GM10266 (cell line): ENCODE measurements at regions not wholly inside any gene's neighbourhood (a gene's known extent, or its start where the extent isn't known, plus 50 kb on each side); places are given as distances from the start of the nearest gene placed in this dataset.

Source experiments
- DNase-seq: peaks from one replicate; pipeline ENCODE4 v3.0.0; 2012; ENCODE audit errors: extremely low spot score
- CTCF ChIP-seq: IDR thresholded peaks from 2 replicates; pipeline ENCODE4 v1.5.1; 2012; ENCODE audit warnings: mild to moderate bottlenecking, low read depth; ENCODE audit not compliant: control insufficient read depth, insufficient read depth; ENCODE audit errors: missing control alignments

- TF ChIP-seq CTCF, result no peak
- no peak for DNase-seq
These were observed 225.9 kb upstream of the MYO3A start for GRCh38 chr10:25707976-25708671.

DNA sequence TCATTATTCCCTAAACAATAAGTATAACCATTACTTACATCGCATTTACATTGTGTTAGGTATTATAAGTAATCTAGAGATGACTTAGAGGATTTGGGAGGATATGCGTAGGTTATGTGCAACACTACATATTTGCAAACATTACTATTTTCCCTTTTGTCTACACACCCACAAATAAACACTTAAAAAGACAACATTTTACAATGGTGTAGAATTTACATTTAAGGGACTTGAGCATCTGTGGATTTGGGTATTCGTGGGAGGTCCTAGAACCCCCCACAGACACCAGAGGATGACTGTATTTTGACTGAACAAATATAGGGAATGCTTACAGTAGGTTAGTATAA, 220.2 kb upstream of the MYO3A start:
- no peak for DNase-seq
- no peak for TF ChIP-seq CTCF

DNA sequence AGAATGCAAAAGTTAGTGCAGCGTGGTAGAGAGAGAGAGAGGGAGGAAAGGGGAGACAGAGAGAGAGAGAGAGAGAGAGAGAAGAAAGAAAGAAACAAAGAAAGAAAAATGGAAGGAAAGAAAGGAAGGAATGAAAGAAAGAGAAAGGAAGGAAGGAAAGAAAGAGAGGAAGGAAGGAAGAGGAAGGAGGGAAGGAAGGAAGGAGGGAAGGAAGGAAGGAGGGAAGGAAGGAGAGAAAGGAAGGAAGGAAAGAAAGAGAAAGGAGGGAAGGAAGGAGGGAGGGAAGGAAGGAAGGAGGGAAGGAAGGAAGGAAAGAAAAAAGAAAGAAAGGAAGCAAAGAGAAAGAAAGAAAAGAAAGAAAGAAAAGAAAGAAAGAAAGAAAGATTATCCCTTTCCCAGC, 209.8 kb upstream of the MYO3A start:
- DNase-seq, result no peak
- no peak for TF ChIP-seq CTCF

DNA sequence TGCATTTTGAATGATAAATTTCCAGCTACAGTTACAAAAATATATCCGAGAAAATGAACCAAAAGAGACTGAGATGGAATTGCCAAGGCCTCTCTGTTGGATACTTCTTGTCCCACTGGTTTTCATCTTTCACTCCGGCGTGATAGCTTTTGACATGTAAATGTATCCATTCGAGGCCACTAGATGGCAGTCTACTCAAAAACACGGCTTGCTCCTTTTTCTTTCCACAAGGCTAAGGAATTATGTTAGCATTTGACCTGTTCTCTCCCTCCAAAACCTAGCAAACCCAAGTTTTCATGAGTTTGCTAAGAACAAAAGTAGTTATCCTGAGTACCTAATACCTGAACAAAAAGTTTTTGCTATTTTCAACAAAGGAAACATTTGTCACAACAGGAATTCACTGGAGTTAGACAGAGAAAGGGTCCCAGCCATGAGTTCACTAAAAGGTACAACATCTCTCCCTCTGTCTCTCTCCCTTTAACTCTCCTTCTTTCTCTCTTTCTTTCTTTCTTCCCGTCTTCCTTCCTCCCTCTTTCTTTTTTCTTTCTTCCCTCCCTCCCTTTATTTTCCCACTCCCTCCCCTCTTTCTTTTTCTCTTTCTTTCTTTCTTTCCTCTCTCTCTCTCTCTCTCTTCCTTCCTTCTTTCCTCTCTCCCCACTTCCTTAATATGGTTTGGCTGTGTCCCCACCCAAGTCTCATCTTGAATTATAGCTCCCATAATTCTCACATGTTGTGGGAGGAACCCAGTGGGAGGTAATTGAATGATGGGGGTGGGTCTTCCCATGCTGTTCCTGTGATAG, 207.9 kb upstream of the MYO3A start:
- DNase-seq, result peak; percentile 36
- TF ChIP-seq CTCF, result peak; percentile 69

GRCh38 chr10:25738776-25739175, 195.3 kb upstream of the MYO3A start:
- DNase-seq, result no peak
- no peak for TF ChIP-seq CTCF

DNA sequence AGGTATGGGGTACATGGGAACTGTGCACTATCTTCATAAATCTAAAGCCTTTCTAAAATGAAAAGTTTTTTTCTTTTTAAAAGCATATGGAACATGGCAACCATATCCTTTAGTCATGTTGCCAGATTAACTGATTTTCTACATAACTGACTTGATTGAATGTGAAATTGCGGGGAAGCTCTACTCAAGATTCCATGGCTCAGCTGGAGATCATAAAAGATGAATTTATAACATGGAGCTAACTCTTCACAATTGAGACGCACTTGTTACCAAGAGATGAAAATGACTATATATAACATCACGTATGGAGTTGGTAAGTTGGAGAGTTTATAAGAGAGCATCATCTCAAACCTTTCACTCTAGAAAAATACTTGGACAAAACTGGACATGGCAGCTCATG, 190.2 kb upstream of the MYO3A start:
- no peak for DNase-seq

More for the DNA sequence above, 190.2 kb upstream of the MYO3A start:
- no peak for TF ChIP-seq CTCF
